RWPE2 (cell line): ENCODE measurements at regions not wholly inside any gene's neighbourhood (a gene's known extent, or its start where the extent isn't known, plus 50 kb on each side); places are given as distances from the start of the nearest gene placed in this dataset.

Experiments used
- ATAC-seq: fragments of 200-7000 bp; cut with Tn5 transposase; 3 replicates; pipeline ENCODE4 v1.9.1; 2021; ENCODE audit warnings: low read depth
- DNase-seq: peaks from one replicate; pipeline ENCODE4 v3.0.0-alpha.2; 2020; ENCODE audit warnings: low spot score
- H3K27ac ChIP-seq: fragments of 450-650 bp; 2 replicates; pipeline ENCODE4 v1.5.1; 2017; ENCODE audit warnings: mild to moderate bottlenecking; ENCODE audit not compliant: poor library complexity, severe bottlenecking
- H3K27me3 ChIP-seq: fragments of 250-450 bp; sonication (Bioruptor Pico); 2 replicates; pipeline ENCODE4 v1.5.1; 2021; ENCODE audit warnings: mild to moderate bottlenecking, moderate library complexity; ENCODE audit not compliant: insufficient read depth, poor library complexity, severe bottlenecking
- H3K36me3 ChIP-seq: fragments of 250-450 bp; sonication (Bioruptor Pico); 2 replicates; pipeline ENCODE4 v1.5.1; 2020; ENCODE audit warnings: low read depth, mild to moderate bottlenecking, moderate library complexity
- H3K4me1 ChIP-seq: fragments of 250-450 bp; sonication (Bioruptor Pico); 2 replicates; pipeline ENCODE4 v1.5.1; 2021; ENCODE audit warnings: mild to moderate bottlenecking, moderate library complexity; ENCODE audit not compliant: insufficient read depth, poor library complexity, severe bottlenecking
- H3K4me3 ChIP-seq: fragments of 250-450 bp; sonication (Bioruptor Pico); 2 replicates; pipeline ENCODE4 v1.5.1; 2021; ENCODE audit warnings: mild to moderate bottlenecking, moderate library complexity; ENCODE audit not compliant: severe bottlenecking
- H3K9me3 ChIP-seq: fragments of 250-450 bp; sonication (Bioruptor Pico); 2 replicates; pipeline ENCODE4 v1.5.1; 2021; ENCODE audit warnings: mild to moderate bottlenecking, moderate library complexity; ENCODE audit not compliant: severe bottlenecking
- CTCF ChIP-seq: fragments of 450-650 bp; IDR thresholded peaks from one replicate; pipeline ENCODE4 v1.5.1; 2017; ENCODE audit warnings: mild to moderate bottlenecking, moderate library complexity; ENCODE audit not compliant: poor library complexity, severe bottlenecking

- no peak for ATAC-seq
- Histone ChIP-seq H3K27me3 (no peaks in the 10 kb centered on the region), H3K9me3 (no peaks in the 10 kb centered on the region), H3K27ac (no peak overlapping the region), H3K36me3 (no peaks in the 10 kb centered on the region), H3K4me3 (no peak overlapping the region), H3K4me1 (no peaks in the 10 kb centered on the region)
- no peak for DNase-seq
- no peak for TF ChIP-seq CTCF
Observed at GRCh38 chr4:148923881-148924280, 481.7 kb upstream of the NR3C2 start.

GRCh38 chr4:148922497-148922896 is 480.3 kb upstream of the NR3C2 start:
- H3K9me3 ChIP-seq: no peaks in the 10 kb centered on the region
- no peaks in the 10 kb centered on the region for H3K4me1 ChIP-seq
- H3K27ac ChIP-seq: no peak overlapping the region
- H3K36me3 ChIP-seq: no peaks in the 10 kb centered on the region
- no peak for DNase-seq
- H3K27me3 ChIP-seq: no peaks in the 10 kb centered on the region
- no peak for TF ChIP-seq CTCF
- H3K4me3 ChIP-seq: no peak overlapping the region
- ATAC-seq: no peak

GRCh38 chr4:148914734-148915133 is 472.5 kb upstream of the NR3C2 start:
- DNase-seq (no peak), ATAC-seq (no peak)
- H3K4me1 ChIP-seq: no peaks in the 10 kb centered on the region
- no peak overlapping the region for H3K4me3 ChIP-seq
- H3K27ac ChIP-seq: no peak overlapping the region
- H3K9me3 ChIP-seq: no peaks in the 10 kb centered on the region
- H3K27me3 ChIP-seq: no peaks in the 10 kb centered on the region
- no peak for TF ChIP-seq CTCF
- no peaks in the 10 kb centered on the region for H3K36me3 ChIP-seq

GRCh38 chr4:148914301-148914700 is 472.1 kb upstream of the NR3C2 start:
- DNase-seq (no peak), ATAC-seq (no peak)
- Histone ChIP-seq H3K4me3 (no peak overlapping the region), H3K36me3 (no peaks in the 10 kb centered on the region), H3K27me3 (no peaks in the 10 kb centered on the region), H3K4me1 (no peaks in the 10 kb centered on the region), H3K27ac (no peak overlapping the region), H3K9me3 (no peaks in the 10 kb centered on the region)
- TF ChIP-seq CTCF: no peak

GRCh38 chr4:148903388-148903787 is 461.2 kb upstream of the NR3C2 start:
- DNase-seq (no peak), ATAC-seq (no peak)
- Histone ChIP-seq H3K27me3 (no peaks in the 10 kb centered on the region), H3K27ac (no peak overlapping the region), H3K4me3 (no peak overlapping the region), H3K9me3 (no peaks in the 10 kb centered on the region), H3K4me1 (no peaks in the 10 kb centered on the region), H3K36me3 (no peaks in the 10 kb centered on the region)
- TF ChIP-seq CTCF: no peak
